GM19035 (cell line): ENCODE measurements at regions not wholly inside any gene's neighbourhood (a gene's known extent, or its start where the extent isn't known, plus 50 kb on each side); places are given as distances from the start of the nearest gene placed in this dataset.
"Not testable (repeated sequence)": the region's sequence is repeated elsewhere in the genome, so short reads cannot be mapped to it uniquely, and the experiment has no call there.

Experiments used
- ATAC-seq: cut with Tn5 transposase; IDR thresholded peaks from one replicate; pipeline ENCODE4 v1.9.1; 2021; ENCODE audit not compliant: unreplicated experiment

DNA sequence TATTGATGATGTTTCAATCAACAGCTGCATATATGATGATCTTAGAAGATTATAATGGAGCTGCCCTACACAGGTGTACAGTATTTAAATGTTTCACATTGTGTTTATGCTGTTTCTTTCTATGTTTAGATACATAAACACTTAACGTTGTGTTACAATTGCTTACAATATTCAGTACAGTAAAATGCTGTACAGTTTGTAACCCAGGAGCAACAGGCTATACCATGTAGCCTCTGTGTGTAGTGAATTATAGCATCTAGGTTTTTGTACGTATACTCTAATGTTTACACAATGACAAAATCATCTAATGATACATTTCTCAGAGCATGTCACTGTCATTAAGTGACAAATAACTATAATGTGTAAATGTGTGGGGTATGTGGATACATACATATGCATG is 80.5 kb upstream of the CPEB2 start:
- not testable (repeated sequence) for ATAC-seq

DNA sequence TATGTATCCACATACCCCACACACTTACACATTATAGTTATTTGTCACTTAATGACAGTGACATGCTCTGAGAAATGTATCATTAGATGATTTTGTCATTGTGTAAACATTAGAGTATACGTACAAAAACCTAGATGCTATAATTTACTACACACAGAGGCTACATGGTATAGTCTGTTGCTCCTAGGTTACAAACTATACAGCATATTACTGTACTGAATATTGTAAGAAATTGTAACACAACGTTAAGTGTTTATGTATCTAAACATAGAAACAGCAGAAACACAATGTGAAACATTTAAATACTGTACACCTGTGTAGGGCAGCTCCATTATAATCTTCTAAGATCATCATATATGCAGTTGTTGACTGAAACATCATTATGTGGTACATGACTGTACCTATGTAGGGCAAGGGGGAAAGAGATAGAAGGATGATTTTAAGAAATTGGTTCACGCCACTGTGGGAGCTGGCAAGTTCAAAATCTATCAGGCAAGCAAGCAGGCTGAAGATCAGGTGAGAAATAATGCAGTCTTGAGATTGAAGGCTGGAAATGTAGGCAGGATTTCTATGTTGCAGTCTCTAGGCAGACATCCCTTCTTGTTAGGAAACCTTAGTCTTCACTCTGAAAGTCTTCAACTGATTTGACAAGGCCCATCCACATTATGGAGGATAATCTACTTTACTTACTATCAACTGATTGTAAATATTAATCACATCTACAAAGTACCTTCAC is 78.0 kb upstream of the CPEB2 start:
- ATAC-seq, result no peak

DNA sequence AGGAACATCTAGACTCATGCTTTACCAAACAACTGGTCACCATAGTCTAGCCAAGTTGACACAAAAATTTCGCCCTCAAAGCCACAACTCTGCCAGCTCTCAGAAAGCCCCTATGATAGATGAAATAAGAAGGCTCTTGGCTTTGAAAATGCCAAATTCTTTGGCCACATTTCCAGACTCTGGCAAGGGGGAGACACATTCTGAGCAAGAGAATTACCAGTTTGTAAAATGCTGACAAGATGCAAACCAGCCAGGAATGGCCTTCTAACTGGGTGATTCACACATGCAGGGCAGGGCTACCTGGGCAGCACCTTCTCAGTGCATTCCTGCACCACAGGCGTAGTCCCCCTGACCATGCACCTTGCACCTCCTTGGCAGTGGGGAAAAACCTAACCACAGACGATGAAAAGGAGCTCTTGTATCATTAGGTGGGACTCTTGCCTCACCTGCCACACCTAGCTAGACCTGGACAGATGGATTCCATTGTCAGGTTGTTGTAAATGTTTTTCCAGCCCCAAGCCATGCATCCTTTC is 77.4 kb upstream of the CPEB2 start:
- ATAC-seq, result no peak

- no peak for ATAC-seq
These were observed 76.8 kb upstream of the CPEB2 start for GRCh38 chr4:14925471-14925870.

GRCh38 chr4:14926368-14926767 is 75.9 kb upstream of the CPEB2 start:
- ATAC-seq, result no peak

DNA sequence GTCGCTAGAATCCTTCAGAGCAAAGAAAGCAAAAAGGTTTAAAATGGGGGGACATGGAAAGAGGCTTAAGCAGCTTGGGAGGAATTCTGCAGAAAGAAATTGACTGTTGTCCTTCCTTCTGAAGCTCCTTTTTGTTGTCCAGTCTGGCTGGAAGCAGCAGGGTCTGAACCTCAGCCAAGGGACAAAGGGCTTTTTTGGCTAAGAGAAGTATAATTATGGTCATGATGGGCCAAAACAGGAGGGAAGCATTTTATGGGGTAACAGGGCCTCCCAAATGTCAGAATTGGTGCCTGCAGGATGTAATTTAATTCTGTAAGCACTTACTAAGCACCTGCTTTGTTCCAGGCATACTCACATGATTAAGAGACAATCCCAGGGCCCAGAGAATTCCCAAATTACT is 74.2 kb upstream of the CPEB2 start:
- ATAC-seq, result no peak

- ATAC-seq, result no peak
These were observed 72.6 kb upstream of the CPEB2 start for GRCh38 chr4:14929669-14930068.

DNA sequence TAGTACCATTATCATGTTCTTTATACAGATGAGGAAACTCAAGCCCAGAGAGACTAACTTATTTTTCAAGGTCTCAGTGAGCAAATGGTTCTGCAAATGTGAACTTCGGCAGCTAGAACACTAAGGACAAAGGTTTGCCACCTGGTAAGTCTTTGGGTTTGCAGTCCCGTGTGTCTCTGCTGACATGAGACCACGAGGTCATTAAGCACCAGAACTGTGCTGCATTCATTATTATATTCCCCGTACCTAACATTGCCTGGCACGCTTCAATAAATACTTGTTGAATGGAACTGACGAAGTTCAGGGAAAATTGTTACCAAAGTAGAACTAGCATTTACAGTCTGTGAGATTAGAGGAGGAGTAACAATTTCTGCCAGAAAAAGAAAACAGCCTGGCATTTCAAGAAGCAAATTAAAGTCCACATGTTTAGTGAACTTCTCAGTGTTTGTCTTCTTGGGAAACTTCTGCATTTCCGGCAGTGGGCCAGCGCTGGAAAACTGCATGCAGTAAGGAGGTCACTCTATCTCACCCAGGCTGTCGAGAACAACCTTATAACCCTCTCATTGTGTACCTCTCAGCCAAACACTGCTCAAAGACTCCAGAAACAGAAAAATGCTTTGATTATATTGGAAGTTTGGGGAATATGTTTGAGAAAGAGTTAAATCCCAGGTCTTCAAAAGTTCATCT is 67.4 kb upstream of the CPEB2 start:
- no peak for ATAC-seq

- no peak for ATAC-seq
These were observed 58.5 kb upstream of the CPEB2 start for GRCh38 chr4:14943749-14944148.

DNA sequence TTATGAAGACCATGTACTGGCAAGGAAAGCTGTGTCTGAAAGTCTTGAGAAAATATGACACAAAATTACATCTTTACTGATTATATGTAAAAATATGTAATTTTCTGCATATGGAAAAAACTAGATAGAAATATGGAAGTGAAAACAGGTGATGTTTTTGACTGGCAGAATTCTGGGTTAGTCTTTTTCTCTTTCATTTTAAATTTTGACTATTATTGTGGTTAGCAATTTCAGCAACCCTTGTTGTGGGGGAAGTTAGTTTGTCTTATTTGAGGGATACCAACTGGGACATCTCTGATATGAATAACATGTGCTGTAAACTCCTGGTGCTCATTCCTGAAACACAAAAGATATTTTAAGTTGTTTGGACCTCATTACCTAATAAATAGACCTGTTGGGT is 49.9 kb upstream of the CPEB2 start:
- peak; percentile 60 for ATAC-seq
